ENCODE measurements at regions not wholly inside any gene's neighbourhood (a gene's known extent, or its start where the extent isn't known, plus 50 kb on each side); places are given as distances from the start of the nearest gene placed in this dataset.

- TF ChIP-seq ETS1 (conservative IDR thresholded peaks at IDR 0.05; ENCODE audit: control insufficient read depth, low read depth, low read length) (no peak), KDM2B (CRISPR knock-in tag; IDR thresholded peaks at IDR 0.05) (no peak), ZNF124 (CRISPR knock-in tag; IDR thresholded peaks at IDR 0.05) (no peak), EZH2 (IDR thresholded peaks at IDR 0.05; ENCODE audit: borderline replicate concordance, low read depth, low read length) (no peak), ZNF586 (CRISPR knock-in tag; conservative IDR thresholded peaks at IDR 0.05) (no peak)
- TF ChIP-seq, protein P1, sequence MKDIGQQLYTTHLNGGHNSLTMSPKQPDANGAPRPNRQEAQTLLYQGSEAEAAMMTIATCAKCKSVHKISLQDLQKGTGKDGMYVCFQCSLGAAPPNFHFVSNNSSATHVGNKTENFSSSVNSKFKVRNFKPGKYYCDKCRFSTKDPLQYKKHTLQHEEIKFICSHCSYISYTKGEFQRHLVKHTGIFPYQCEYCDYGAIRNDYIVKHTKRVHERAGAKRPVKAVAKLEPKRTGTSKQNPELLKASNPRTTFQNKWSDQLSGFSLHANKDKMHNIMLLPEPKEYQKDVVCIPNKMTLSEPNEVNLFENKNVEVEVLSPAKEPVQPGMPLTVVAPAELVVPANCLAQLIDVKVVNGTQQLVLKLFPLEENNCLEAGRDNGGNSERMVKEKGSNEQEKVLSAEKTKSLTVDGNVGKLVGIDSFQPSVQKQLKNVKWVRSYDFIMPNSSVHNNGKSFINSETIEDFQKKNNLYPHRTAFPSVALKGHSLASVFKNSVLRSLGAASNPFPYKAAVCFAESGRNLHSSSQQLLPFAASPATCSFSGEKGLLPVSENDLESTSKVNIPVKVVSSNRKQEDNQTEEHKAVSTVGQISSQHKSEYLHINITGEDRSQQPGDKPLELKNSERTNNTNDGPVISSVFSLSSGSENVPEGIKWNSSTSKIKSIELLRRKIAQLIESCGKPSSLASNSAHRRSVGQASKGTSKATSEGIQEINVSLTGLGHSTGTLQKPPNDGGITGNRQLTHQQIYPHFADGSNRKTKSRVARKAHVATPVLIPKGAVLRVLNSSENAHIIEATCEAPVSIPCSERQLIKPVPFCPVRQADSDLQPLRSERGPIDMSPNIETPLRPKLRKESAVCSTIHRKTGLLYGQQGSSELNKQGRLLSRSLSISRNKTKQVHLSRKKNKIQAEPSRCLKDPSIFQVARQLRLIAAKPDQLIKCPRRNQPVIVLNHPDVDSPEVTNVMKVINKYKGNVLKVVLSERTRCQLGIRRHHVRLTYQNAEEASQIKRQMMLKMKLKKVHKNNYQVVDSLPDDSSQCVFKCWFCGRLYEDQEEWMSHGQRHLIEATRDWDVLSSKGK (CRISPR knock-in tag; IDR thresholded peaks at IDR 0.05): no peak
These were observed 110.8 kb upstream of the KRAS start for GRCh38 chr12:25361511-25361910.
